NB4 (cell line): ENCODE measurements at regions not wholly inside any gene's neighbourhood (a gene's known extent, or its start where the extent isn't known, plus 50 kb on each side); places are given as distances from the start of the nearest gene placed in this dataset.

Experiments used
- CTCF ChIP-seq: IDR thresholded peaks from one replicate; pipeline ENCODE4 v1.5.1; 2012; ENCODE audit warnings: low read depth, low read length
- MYC ChIP-seq: IDR thresholded peaks from 2 replicates; pipeline ENCODE4 v1.6.1; 2011; ENCODE audit warnings: low read depth, low read length
- POLR2A ChIP-seq: IDR thresholded peaks from 2 replicates; pipeline ENCODE4 v1.6.1; 2011; ENCODE audit warnings: mild to moderate bottlenecking; ENCODE audit not compliant: insufficient read length; ENCODE audit errors: extremely low read depth

DNA sequence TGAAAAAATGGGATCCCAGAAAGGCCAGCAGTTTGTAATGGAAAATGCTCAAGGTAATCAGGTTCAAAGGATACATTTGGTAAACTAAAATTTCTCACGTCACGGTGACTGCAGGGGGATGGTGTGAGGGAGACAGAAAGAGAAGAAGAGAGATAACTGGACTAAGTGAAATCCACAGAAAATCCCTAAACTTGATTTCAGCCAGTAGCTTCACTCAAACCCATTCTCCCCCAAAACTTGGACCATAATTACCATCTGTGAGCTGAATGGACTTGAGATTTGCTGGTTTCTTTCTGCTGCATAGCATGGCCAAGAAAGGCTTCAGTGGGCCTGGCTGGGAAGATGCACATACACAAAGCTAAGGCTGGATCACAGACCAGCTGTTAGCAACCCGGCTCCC, 155.4 kb upstream of the LMO4 start:
- TF ChIP-seq CTCF (no peak), POLR2A (no peak), MYC (no peak)
